ENCODE measurements at regions not wholly inside any gene's neighbourhood (a gene's known extent, or its start where the extent isn't known, plus 50 kb on each side); places are given as distances from the start of the nearest gene placed in this dataset.

GRCh38 chr2:191526536-191526935, 151.4 kb upstream of the NABP1 start:
- H3K9me3 ChIP-seq (ENCODE audit: low read length), result no peaks in the 10 kb centered on the region
- no peaks in the 10 kb centered on the region for H3K27me3 ChIP-seq (ENCODE audit: insufficient read depth, low read length)
- H3K4me3 ChIP-seq (ENCODE audit: low read length), result no peak overlapping the region
- H3K4me1 ChIP-seq (ENCODE audit: insufficient read depth, low read length), result no peaks in the 10 kb centered on the region
- no peak overlapping the region for H2AFZ ChIP-seq (ENCODE audit: low read depth, low read length)
- no peaks in the 10 kb centered on the region for H3K36me3 ChIP-seq (ENCODE audit: insufficient read depth, low read length)

GRCh38 chr2:191526953-191527556, 150.9 kb upstream of the NABP1 start:
- Histone ChIP-seq H3K9me3 (ENCODE audit: low read length) (no peaks in the 10 kb centered on the region), H3K4me3 (ENCODE audit: low read length) (no peak overlapping the region), H3K4me1 (ENCODE audit: insufficient read depth, low read length) (no peaks in the 10 kb centered on the region)

GRCh38 chr2:191530618-191531017, 147.3 kb upstream of the NABP1 start:
- Histone ChIP-seq H3K9me3 (ENCODE audit: low read length) (no peaks in the 10 kb centered on the region), H3K36me3 (ENCODE audit: insufficient read depth, low read length) (no peaks in the 10 kb centered on the region), H3K4me3 (ENCODE audit: low read length) (no peak overlapping the region), H2AFZ (ENCODE audit: low read depth, low read length) (no peak overlapping the region), H3K27me3 (ENCODE audit: insufficient read depth, low read length) (no peaks in the 10 kb centered on the region), H3K4me1 (ENCODE audit: insufficient read depth, low read length) (no peaks in the 10 kb centered on the region)

More at GRCh38 chr2:191526953-191527556, 150.9 kb upstream of the NABP1 start:
- H3K27me3 ChIP-seq (ENCODE audit: insufficient read depth, low read length), result no peaks in the 10 kb centered on the region
- no peaks in the 10 kb centered on the region for H3K36me3 ChIP-seq (ENCODE audit: insufficient read depth, low read length)
- H2AFZ ChIP-seq (ENCODE audit: low read depth, low read length), result no peak overlapping the region

GRCh38 chr2:191533693-191534180, 144.2 kb upstream of the NABP1 start:
- no peak overlapping the region for H2AFZ ChIP-seq (ENCODE audit: low read depth, low read length)
- no peaks in the 10 kb centered on the region for H3K27me3 ChIP-seq (ENCODE audit: insufficient read depth, low read length)
- H3K4me1 ChIP-seq (ENCODE audit: insufficient read depth, low read length), result no peaks in the 10 kb centered on the region
- no peak overlapping the region for H3K4me3 ChIP-seq (ENCODE audit: low read length)
- no peaks in the 10 kb centered on the region for H3K36me3 ChIP-seq (ENCODE audit: insufficient read depth, low read length)
- H3K9me3 ChIP-seq (ENCODE audit: low read length), result no peaks in the 10 kb centered on the region

- H3K9me3 ChIP-seq (ENCODE audit: low read length), result no peaks in the 10 kb centered on the region
- H2AFZ ChIP-seq (ENCODE audit: low read depth, low read length), result no peak overlapping the region
- no peaks in the 10 kb centered on the region for H3K27me3 ChIP-seq (ENCODE audit: insufficient read depth, low read length)
- no peaks in the 10 kb centered on the region for H3K36me3 ChIP-seq (ENCODE audit: insufficient read depth, low read length)
- H3K4me3 ChIP-seq (ENCODE audit: low read length), result no peak overlapping the region
- H3K4me1 ChIP-seq (ENCODE audit: insufficient read depth, low read length), result no peaks in the 10 kb centered on the region
These were observed 140.0 kb upstream of the NABP1 start for GRCh38 chr2:191537921-191538320.

- Histone ChIP-seq H3K27me3 (ENCODE audit: insufficient read depth, low read length) (no peaks in the 10 kb centered on the region), H3K4me3 (ENCODE audit: low read length) (no peak overlapping the region), H3K36me3 (ENCODE audit: insufficient read depth, low read length) (no peaks in the 10 kb centered on the region), H3K9me3 (ENCODE audit: low read length) (no peaks in the 10 kb centered on the region), H2AFZ (ENCODE audit: low read depth, low read length) (no peak overlapping the region), H3K4me1 (ENCODE audit: insufficient read depth, low read length) (no peaks in the 10 kb centered on the region)
These were observed 139.5 kb upstream of the NABP1 start for GRCh38 chr2:191538334-191538903.

GRCh38 chr2:191539068-191539467, 138.9 kb upstream of the NABP1 start:
- no peak overlapping the region for H3K4me3 ChIP-seq (ENCODE audit: low read length)
- no peak overlapping the region for H2AFZ ChIP-seq (ENCODE audit: low read depth, low read length)
- H3K4me1 ChIP-seq (ENCODE audit: insufficient read depth, low read length), result no peaks in the 10 kb centered on the region
- no peaks in the 10 kb centered on the region for H3K9me3 ChIP-seq (ENCODE audit: low read length)
- no peaks in the 10 kb centered on the region for H3K36me3 ChIP-seq (ENCODE audit: insufficient read depth, low read length)
- no peaks in the 10 kb centered on the region for H3K27me3 ChIP-seq (ENCODE audit: insufficient read depth, low read length)

GRCh38 chr2:191540681-191541080, 137.3 kb upstream of the NABP1 start:
- Histone ChIP-seq H3K27me3 (ENCODE audit: insufficient read depth, low read length) (no peaks in the 10 kb centered on the region), H3K36me3 (ENCODE audit: insufficient read depth, low read length) (no peaks in the 10 kb centered on the region), H3K4me1 (ENCODE audit: insufficient read depth, low read length) (no peaks in the 10 kb centered on the region), H3K4me3 (ENCODE audit: low read length) (no peak overlapping the region), H3K9me3 (ENCODE audit: low read length) (no peaks in the 10 kb centered on the region), H2AFZ (ENCODE audit: low read depth, low read length) (no peak overlapping the region)

- Histone ChIP-seq H3K4me1 (ENCODE audit: insufficient read depth, low read length) (no peaks in the 10 kb centered on the region), H3K9me3 (ENCODE audit: low read length) (no peaks in the 10 kb centered on the region), H3K27me3 (ENCODE audit: insufficient read depth, low read length) (no peaks in the 10 kb centered on the region)
These were observed 134.2 kb upstream of the NABP1 start for GRCh38 chr2:191543708-191544107.

GRCh38 chr2:191544461-191545062, 133.4 kb upstream of the NABP1 start:
- no peaks in the 10 kb centered on the region for H3K27me3 ChIP-seq (ENCODE audit: insufficient read depth, low read length)
- H3K9me3 ChIP-seq (ENCODE audit: low read length), result no peaks in the 10 kb centered on the region
- no peaks in the 10 kb centered on the region for H3K36me3 ChIP-seq (ENCODE audit: insufficient read depth, low read length)
- no peak overlapping the region for H3K4me3 ChIP-seq (ENCODE audit: low read length)
- no peaks in the 10 kb centered on the region for H3K4me1 ChIP-seq (ENCODE audit: insufficient read depth, low read length)
- no peak overlapping the region for H2AFZ ChIP-seq (ENCODE audit: low read depth, low read length)

More at GRCh38 chr2:191543708-191544107, 134.2 kb upstream of the NABP1 start:
- no peaks in the 10 kb centered on the region for H3K36me3 ChIP-seq (ENCODE audit: insufficient read depth, low read length)
- H2AFZ ChIP-seq (ENCODE audit: low read depth, low read length), result no peak overlapping the region
- no peak overlapping the region for H3K4me3 ChIP-seq (ENCODE audit: low read length)

- H3K27me3 ChIP-seq (ENCODE audit: insufficient read depth, low read length), result no peaks in the 10 kb centered on the region
- no peaks in the 10 kb centered on the region for H3K9me3 ChIP-seq (ENCODE audit: low read length)
- H3K4me1 ChIP-seq (ENCODE audit: insufficient read depth, low read length), result no peaks in the 10 kb centered on the region
- H2AFZ ChIP-seq (ENCODE audit: low read depth, low read length), result no peak overlapping the region
- H3K4me3 ChIP-seq (ENCODE audit: low read length), result no peak overlapping the region
- H3K36me3 ChIP-seq (ENCODE audit: insufficient read depth, low read length), result no peaks in the 10 kb centered on the region
These were observed 132.6 kb upstream of the NABP1 start for GRCh38 chr2:191545361-191545760.

GRCh38 chr2:191552066-191552465, 125.9 kb upstream of the NABP1 start:
- Histone ChIP-seq H3K9me3 (ENCODE audit: low read length) (no peaks in the 10 kb centered on the region), H3K4me1 (ENCODE audit: insufficient read depth, low read length) (no peaks in the 10 kb centered on the region), H3K27me3 (ENCODE audit: insufficient read depth, low read length) (no peaks in the 10 kb centered on the region), H3K4me3 (ENCODE audit: low read length) (no peak overlapping the region), H2AFZ (ENCODE audit: low read depth, low read length) (no peak overlapping the region), H3K36me3 (ENCODE audit: insufficient read depth, low read length) (no peaks in the 10 kb centered on the region)

- H3K36me3 ChIP-seq (ENCODE audit: insufficient read depth, low read length), result no peaks in the 10 kb centered on the region
- no peak overlapping the region for H2AFZ ChIP-seq (ENCODE audit: low read depth, low read length)
- no peak overlapping the region for H3K4me3 ChIP-seq (ENCODE audit: low read length)
- no peaks in the 10 kb centered on the region for H3K4me1 ChIP-seq (ENCODE audit: insufficient read depth, low read length)
- H3K27me3 ChIP-seq (ENCODE audit: insufficient read depth, low read length), result no peaks in the 10 kb centered on the region
- H3K9me3 ChIP-seq (ENCODE audit: low read length), result no peaks in the 10 kb centered on the region
These were observed 123.7 kb upstream of the NABP1 start for GRCh38 chr2:191554240-191554639.
